Skeletal muscle tissue (tissue), 3 donors: ENCODE measurements at regions not wholly inside any gene's neighbourhood (a gene's known extent, or its start where the extent isn't known, plus 50 kb on each side); places are given as distances from the start of the nearest gene placed in this dataset.
"Not testable (repeated sequence)": the region's sequence is repeated elsewhere in the genome, so short reads cannot be mapped to it uniquely, and the experiment has no call there.

Experiments
- H3K27ac ChIP-seq: one replicate; pipeline ENCODE4 v1.7.0; 2013; ENCODE audit warnings: mild to moderate bottlenecking, low read depth, low read length, inconsistent platforms
- H3K27me3 ChIP-seq, 3 donors: one replicate each; pipeline ENCODE4 v1.7.0; 2013; ENCODE audit warnings: low read length in 3 of 3; ENCODE audit not compliant: control insufficient read depth in 3 of 3, insufficient read depth in 3 of 3
- H3K36me3 ChIP-seq, 3 donors: one replicate each; pipeline ENCODE4 v1.7.0; 2013; ENCODE audit warnings: low read length in 3 of 3; ENCODE audit not compliant: control insufficient read depth in 3 of 3, insufficient read depth in 3 of 3
- H3K4me1 ChIP-seq, 3 donors: one replicate each; pipeline ENCODE4 v1.7.0; 2013; ENCODE audit warnings: low read length in 3 of 3, mild to moderate bottlenecking in 3 of 3; ENCODE audit not compliant: control insufficient read depth in 3 of 3, insufficient read depth in 3 of 3
- H3K4me3 ChIP-seq, 3 donors: one replicate each; pipeline ENCODE4 v1.7.0; 2013; ENCODE audit warnings: low read length in 3 of 3
- H3K9ac ChIP-seq, 3 donors: one replicate each; pipeline ENCODE4 v1.7.0; 2013; ENCODE audit warnings: low read length in 3 of 3, mild to moderate bottlenecking in 3 of 3, moderate library complexity in 2 of 3, low read depth in 1 of 3
- H3K9me3 ChIP-seq, 3 donors: one replicate each; pipeline ENCODE4 v1.7.0; 2013; ENCODE audit warnings: low read length in 3 of 3; ENCODE audit not compliant: control insufficient read depth in 3 of 3
- donor health status: Osteomylitis.

DNA sequence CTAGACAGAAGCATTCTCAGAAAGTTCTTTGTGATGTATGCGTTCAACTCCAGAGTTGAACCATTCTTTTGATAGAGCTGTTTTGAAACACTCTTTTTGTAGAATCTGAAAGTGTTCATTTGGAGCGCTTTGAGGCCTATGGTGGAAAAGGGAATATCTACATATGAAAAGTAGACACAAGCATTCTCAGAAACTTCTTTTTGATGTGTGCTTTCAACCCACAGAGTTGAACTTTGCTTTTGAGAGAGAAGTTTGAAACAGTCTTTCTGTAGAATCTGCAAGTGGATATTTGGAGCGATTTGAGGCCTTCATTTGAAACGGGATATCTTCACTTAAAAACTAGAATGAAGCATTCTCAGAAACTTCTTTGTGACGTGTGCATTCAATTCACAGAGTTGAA lies 582.6 kb upstream of the ZNF337 start:
- Histone ChIP-seq H3K9me3 (peaks cover 0 to 2% (median 0%) of the 10 kb centered on the region in 3 donors), H3K36me3 (no peaks in the 10 kb centered on the region), H3K27me3 (peaks cover 0 to 4% (median 0%) of the 10 kb centered on the region in 3 donors), H3K9ac (no peak overlapping the region), H3K4me1 (no peaks in the 10 kb centered on the region), H3K27ac (no peak overlapping the region), H3K4me3 (no peak overlapping the region)

DNA sequence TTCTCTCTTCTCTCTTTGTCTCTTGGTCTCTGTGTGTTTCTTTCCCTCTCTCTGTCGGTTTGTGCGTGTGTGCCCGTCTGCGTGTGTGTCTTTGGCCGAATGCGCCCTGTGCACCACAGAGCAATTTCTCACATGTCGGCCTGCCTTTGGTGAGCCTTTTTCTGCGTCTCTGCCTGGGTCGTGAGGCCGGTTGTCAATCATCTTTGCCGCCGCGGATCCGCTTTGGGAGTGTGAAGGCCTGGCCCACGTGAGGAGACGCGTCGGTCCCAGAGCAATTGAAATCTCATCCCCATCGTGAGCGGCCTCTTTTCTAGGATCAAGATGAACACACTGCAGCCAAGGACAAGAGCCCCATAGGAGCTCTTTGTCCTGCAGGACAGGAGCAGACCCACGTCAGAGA lies 580.7 kb upstream of the ZNF337 start:
- Histone ChIP-seq H3K9ac (no peak overlapping the region), H3K4me1 (no peaks in the 10 kb centered on the region), H3K27ac (no peak overlapping the region), H3K27me3 (peaks cover 0 to 4% (median 0%) of the 10 kb centered on the region in 3 donors), H3K36me3 (no peaks in the 10 kb centered on the region), H3K9me3 (peaks cover 0 to 2% (median 0%) of the 10 kb centered on the region in 3 donors), H3K4me3 (no peak overlapping the region)

DNA sequence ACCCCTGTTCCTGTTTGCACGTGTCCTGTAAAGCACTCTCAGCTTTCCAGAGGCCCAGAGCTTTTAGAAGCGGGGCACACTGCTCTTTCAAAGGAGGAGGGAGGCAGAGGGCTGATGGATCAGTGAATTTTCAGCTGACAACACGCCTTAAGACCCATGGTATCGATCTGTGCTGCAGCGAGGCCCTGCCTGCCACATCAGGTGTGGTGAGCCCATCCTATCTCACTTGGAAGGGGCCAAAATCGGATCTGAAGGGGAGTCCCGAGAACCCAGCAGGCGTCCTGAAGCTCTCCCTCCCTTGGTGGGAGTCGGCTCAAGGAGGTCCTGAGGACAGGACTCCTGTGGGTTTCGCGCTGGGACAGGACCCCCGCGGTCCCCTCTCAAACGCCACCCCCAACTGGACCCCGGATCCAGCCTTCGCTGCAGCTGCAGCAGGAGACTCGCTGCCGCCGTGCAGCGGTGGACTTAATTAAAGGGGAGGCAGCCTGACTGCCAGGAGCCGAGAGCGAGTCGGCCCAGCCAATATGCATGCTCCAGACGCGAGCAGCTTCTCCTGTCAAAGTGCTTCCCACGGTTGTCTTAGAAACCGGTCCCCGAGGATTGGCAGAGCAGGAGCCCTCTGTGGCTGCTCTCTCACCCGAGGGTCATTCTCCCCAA lies 580.0 kb upstream of the ZNF337 start:
- Histone ChIP-seq H3K4me1 (no peaks in the 10 kb centered on the region), H3K9me3 (peaks cover 0 to 2% (median 0%) of the 10 kb centered on the region in 3 donors), H3K9ac (no peak overlapping the region), H3K36me3 (no peaks in the 10 kb centered on the region), H3K4me3 (no peak overlapping the region), H3K27me3 (peaks cover 0 to 4% (median 0%) of the 10 kb centered on the region in 3 donors), H3K27ac (no peak overlapping the region)

DNA sequence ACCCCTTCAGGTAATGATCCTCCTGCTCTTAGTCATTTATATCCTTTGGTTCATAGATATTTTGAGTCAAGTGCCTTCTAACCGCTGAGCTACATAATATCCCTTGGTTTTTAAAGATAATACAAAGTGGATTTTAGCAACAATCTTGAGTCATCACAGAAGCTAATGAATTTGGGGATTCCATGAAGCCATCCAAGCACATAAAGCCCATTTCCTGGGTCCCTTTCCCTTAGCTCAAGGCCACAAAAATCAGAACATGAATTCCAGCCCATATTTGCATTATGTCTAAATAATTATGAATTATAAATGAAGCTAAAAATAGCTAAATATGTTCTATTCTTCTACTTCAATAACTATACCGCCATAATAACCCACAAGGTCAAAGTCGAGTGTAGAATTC lies 572.1 kb upstream of the ZNF337 start:
- not testable (repeated sequence) for H3K4me3 ChIP-seq, H3K27ac ChIP-seq, H3K4me1 ChIP-seq, H3K9ac ChIP-seq, H3K9me3 ChIP-seq, H3K36me3 ChIP-seq, H3K27me3 ChIP-seq

DNA sequence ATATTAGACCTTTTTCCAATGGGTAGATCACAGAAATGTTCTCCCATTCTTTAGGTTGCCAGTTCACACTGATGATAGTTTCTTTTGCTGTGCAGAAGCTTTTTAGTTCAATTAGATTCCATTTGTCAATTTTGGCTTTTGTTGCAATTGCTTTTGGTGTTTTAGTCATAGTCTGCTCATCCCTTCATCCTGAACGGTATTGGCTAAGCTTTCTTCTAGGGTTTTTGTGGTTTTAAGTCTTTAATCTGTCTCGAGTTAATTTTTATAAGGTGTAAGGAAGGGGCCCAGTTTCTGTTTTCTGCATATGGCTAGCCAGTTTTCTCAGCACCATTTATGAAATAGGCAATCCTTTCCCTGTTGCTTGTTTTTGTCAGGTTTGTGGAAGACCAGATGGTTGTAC lies 564.3 kb upstream of the ZNF337 start:
- not testable (repeated sequence) for H3K36me3 ChIP-seq, H3K9me3 ChIP-seq, H3K27me3 ChIP-seq, H3K4me3 ChIP-seq, H3K27ac ChIP-seq, H3K4me1 ChIP-seq, H3K9ac ChIP-seq

DNA sequence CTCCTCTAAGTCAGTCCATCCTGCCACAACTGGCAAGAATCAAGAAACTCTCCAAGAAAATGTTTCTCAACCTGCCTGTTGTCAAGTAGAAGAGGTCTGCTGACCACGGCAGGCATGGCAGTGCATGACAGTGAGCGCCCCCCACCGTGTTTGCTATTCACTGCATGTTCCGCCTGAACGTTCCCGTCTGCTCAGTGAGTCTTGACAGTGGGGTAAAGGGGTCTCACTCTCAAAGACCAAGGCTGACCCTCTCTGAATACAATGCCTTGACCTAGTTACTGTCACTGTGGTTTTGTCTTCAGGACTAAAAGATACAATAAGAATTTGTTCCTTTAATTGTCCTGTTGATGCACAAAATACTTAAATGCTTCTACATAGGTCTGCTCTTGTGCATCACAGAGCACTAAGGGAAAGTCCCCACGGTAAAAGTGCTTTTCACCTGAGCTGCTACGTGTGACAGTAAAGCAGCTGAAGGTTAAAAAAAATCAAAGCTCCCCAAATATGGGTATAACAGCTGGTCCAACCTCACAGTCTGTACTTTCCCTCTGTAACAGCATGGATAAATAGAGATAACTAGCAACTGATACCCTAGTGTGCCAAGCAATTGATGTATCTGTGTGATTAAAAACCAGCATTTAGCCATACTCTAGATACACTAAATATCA lies 555.8 kb upstream of the ZNF337 start:
- not testable (repeated sequence) for H3K9ac ChIP-seq, H3K4me3 ChIP-seq, H3K4me1 ChIP-seq, H3K27ac ChIP-seq, H3K27me3 ChIP-seq, H3K36me3 ChIP-seq, H3K9me3 ChIP-seq

DNA sequence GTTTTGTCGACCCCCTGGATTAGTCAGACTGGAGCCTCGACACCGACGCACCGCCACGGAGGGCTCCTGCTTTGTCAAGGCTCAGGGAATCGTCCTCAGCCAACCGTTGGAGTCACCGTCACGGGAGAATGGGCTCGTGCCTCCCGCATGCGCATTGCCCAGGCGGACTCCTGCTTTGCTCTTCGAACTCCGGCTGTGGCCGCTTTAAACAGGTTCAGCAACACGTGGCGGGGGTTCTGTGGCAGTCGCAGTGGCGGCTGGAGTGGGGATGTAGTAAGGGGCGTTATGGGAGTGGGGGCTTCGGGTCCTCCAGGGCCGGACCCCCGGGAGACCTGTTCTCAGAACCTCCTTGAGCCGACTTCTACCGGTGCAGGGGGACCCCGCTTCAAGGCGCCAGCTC lies 554.7 kb upstream of the ZNF337 start:
- H3K4me1 ChIP-seq, H3K36me3 ChIP-seq, H3K9me3 ChIP-seq, H3K4me3 ChIP-seq, H3K27me3 ChIP-seq, H3K27ac ChIP-seq, H3K9ac ChIP-seq: not testable (repeated sequence)

DNA sequence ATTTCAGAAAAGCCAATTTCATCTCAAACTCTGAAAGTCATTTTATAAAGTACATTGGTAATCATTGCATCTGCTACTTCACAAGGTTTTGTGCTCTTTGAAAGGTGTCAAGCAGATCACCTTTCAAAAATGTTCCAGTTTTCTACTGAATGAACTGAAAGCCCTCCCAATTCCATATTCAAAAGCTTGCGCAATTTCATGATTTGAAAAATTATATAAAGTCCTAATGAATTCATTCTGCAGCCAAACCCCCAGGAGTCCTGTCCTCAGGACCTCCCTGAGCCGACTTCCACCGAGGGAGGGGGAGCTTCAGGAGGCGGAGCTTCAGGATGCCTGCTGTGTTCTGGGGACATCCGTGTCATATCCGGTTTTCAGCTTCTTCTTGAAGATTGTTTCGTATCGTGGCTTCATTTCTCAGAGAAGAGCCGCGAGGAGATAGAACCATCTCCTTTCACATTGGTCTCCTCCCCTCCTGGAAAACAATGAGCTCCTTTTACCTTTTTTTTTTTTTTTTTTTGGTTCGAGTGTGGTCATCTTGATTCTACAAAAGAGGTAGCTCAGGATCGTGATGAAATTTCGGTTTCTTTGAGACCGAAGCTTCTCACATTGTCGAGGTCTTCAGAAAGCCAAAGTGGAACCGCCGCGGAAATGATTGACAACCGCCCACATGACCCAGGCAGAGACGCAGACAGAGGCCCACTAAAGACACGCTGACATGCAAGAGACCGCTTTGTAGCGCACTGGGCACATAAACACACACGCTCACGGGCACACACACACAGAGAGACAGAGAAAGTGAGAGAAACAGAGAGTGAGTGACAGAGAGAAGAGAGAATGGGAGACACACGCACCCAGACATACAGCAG lies 553.8 kb upstream of the ZNF337 start:
- not testable (repeated sequence) for H3K27ac ChIP-seq, H3K9me3 ChIP-seq, H3K36me3 ChIP-seq, H3K4me3 ChIP-seq, H3K9ac ChIP-seq, H3K27me3 ChIP-seq, H3K4me1 ChIP-seq

DNA sequence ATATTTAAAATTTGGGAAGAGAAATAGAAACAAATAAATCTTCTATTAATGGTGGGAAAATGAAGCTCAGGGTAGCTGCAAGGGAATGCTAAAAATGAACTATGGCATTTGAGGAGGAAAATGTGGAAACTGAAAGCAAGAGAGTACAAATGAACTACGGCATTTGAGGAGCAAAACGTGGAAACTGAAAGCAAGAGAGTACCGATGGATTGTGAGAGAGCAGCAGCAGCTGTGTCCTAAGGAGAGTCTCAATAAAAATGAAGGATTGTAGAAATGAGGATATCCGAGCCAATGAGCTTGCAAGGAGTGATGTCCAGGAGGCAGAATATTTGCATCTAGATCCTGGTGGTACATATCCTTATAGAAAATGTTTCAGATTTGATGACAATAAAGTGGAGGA lies 547.1 kb upstream of the ZNF337 start:
- no peaks in the 10 kb centered on the region for H3K36me3 ChIP-seq
- no peak overlapping the region for H3K9ac ChIP-seq
- H3K4me1 ChIP-seq, result no peaks in the 10 kb centered on the region
- H3K4me3 ChIP-seq, result no peak overlapping the region
- no peaks in the 10 kb centered on the region for H3K27me3 ChIP-seq
- peaks cover 0 to 4% (median 0%) of the 10 kb centered on the region in 3 donors for H3K9me3 ChIP-seq
- H3K27ac ChIP-seq, result no peak overlapping the region

DNA sequence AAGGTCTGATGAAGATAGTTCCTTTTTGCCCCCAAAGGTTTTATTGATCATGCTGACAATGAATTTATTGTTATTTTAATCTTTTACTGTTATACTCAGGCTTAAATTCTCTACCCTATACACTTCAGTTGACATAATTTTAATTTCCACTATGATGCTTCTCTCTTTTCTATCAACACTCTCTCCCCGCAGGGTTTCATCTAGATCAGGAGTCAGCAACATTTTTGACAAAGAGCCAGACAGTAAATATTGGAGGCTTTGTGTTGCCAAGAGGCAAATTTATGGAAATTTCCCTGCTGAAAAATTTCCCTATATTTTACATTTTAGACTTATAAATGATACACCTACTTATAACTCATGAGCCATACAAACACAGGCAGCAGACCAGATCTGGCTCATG lies 524.0 kb upstream of the ZNF337 start:
- not testable (repeated sequence) for H3K4me1 ChIP-seq, H3K27ac ChIP-seq, H3K4me3 ChIP-seq, H3K27me3 ChIP-seq, H3K9me3 ChIP-seq, H3K36me3 ChIP-seq, H3K9ac ChIP-seq
